ENCODE measurements at regions not wholly inside any gene's neighbourhood (a gene's known extent, or its start where the extent isn't known, plus 50 kb on each side); places are given as distances from the start of the nearest gene placed in this dataset.

DNA sequence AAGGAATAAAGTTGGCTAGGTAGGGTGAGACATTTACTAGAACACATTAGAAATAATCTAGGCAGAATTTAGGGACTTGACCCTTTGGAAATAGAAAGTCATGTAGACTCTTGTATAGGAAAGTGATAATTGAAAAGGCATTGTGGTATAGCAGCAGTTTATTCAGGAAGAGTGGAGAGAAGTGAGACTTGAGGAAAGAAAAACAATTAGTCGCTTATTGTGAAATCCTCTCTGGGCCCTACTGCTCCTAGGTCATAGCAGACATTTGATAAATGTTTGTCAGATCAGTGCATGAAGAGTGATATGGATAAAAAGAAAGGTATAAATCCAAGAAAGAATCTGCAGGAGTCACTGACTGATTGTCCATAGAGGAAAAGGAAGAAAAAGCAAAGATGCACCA, 337.6 kb downstream of the HNRNPD start:
- no peak overlapping the region for H3K4me3 ChIP-seq
- no peak for DNase-seq
- no peaks in the 10 kb centered on the region for H3K9me3 ChIP-seq
- WGBS, 2 donors, result 0 to 41% methylated on average over 1 of the region's 1 CpG
- H3K4me1 ChIP-seq, result no peaks in the 10 kb centered on the region
- no peak for TF ChIP-seq POLR2A (IDR thresholded peaks at IDR 0.05)
- no peak for TF ChIP-seq CTCF (IDR thresholded peaks at IDR 0.05)
- no peaks in the 10 kb centered on the region for H3K36me3 ChIP-seq
- peaks cover 0 to 6% (median 0%) of the 10 kb centered on the region in 4 donors for H3K27me3 ChIP-seq
- intact Hi-C loops (cut with DNase I), result no loop called here
- no peak overlapping the region for H3K27ac ChIP-seq

DNA sequence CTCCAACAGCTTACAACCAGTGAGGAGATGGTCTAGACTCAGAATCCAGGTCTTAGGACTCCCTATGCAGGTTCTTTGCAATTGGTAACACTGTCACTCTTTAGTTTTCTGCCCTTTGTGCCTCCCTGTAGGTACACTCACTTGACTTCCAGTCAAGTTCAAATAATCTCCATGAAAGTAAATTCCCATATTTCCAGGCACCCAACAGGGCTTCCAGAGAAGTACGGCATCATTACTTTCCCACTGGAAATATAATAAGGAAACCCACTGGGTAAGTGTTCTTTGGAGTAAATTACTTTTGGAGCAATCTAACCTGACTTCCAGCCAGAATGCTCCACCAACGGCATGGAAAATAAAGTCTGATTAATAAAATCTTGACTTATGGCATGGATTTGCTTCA, 338.9 kb downstream of the HNRNPD start:
- 78 to 79% methylated on average over 2 of the region's 2 CpGs for WGBS, 2 donors
- TF ChIP-seq CTCF (IDR thresholded peaks at IDR 0.05), result no peak
- TF ChIP-seq POLR2A (IDR thresholded peaks at IDR 0.05), result no peak
- no peak for DNase-seq
- Histone ChIP-seq H3K36me3 (no peaks in the 10 kb centered on the region), H3K9me3 (no peaks in the 10 kb centered on the region), H3K4me1 (no peaks in the 10 kb centered on the region), H3K27me3 (peaks cover 0 to 6% (median 0%) of the 10 kb centered on the region in 4 donors), H3K4me3 (no peak overlapping the region), H3K27ac (no peak overlapping the region)
- intact Hi-C loops (cut with DNase I), result no loop called here

GRCh38 chr4:82033862-82034261, 339.9 kb downstream of the HNRNPD start:
- H3K27ac ChIP-seq, result no peak overlapping the region
- no peaks in the 10 kb centered on the region for H3K9me3 ChIP-seq
- 50 to 70% methylated on average over 2 of the region's 2 CpGs for WGBS, 2 donors
- H3K4me1 ChIP-seq, result no peaks in the 10 kb centered on the region
- intact Hi-C loops (cut with DNase I), result no loop called here
- DNase-seq, result no peak
- no peak overlapping the region for H3K4me3 ChIP-seq
- TF ChIP-seq POLR2A (IDR thresholded peaks at IDR 0.05) (no peak), CTCF (IDR thresholded peaks at IDR 0.05) (no peak)
- H3K27me3 ChIP-seq, result peaks cover 0 to 6% (median 0%) of the 10 kb centered on the region in 4 donors
- H3K36me3 ChIP-seq, result no peaks in the 10 kb centered on the region

DNA sequence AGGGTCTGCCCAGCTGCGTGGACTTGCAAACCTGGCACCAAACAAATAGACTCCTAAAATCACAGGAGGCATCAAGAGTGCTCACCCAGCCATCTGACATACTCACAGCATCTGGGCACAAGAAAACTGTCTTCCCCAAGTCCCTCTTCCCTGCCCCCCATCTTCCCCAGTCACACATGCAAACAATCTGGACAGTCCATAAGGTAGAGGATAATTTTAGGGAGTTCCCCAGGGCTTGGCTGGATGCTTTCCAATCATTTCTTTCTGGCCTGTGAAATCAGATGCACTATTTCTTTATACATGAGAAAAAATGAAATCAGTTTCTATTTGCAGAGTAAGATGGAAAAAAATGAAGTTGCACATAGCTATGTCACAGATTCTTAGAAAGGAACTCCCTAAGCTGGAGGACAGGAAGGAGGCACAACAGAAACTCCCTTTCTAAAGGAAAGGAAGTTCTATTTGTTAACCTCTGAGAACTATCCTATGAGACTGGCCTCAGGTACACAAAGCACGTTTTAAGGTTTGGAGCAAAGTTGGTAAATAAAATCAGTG, 342.3 kb downstream of the HNRNPD start:
- DNase-seq, result no peak
- H3K27ac ChIP-seq, result no peak overlapping the region
- H3K9me3 ChIP-seq, result no peaks in the 10 kb centered on the region
- no peaks in the 10 kb centered on the region for H3K36me3 ChIP-seq
- H3K4me1 ChIP-seq, result no peaks in the 10 kb centered on the region
- WGBS, 2 donors, result 58 to 73% methylated on average over 2 of the region's 2 CpGs
- intact Hi-C loops (cut with DNase I), result no loop called here
- H3K4me3 ChIP-seq, result no peak overlapping the region
- no peak for TF ChIP-seq POLR2A (IDR thresholded peaks at IDR 0.05)
- no peak for TF ChIP-seq CTCF (IDR thresholded peaks at IDR 0.05)
- peaks cover 0 to 6% (median 0%) of the 10 kb centered on the region in 4 donors for H3K27me3 ChIP-seq

GRCh38 chr4:82017680-82018079, 356.1 kb downstream of the HNRNPD start:
- no peak for DNase-seq
- Histone ChIP-seq H3K27me3 (no peaks in the 10 kb centered on the region), H3K9me3 (no peaks in the 10 kb centered on the region), H3K27ac (no peak overlapping the region), H3K36me3 (no peaks in the 10 kb centered on the region), H3K4me1 (no peaks in the 10 kb centered on the region), H3K4me3 (no peak overlapping the region)
- WGBS, 2 donors, result 73 to 83% methylated on average over 2 of the region's 2 CpGs
- TF ChIP-seq CTCF (IDR thresholded peaks at IDR 0.05) (no peak), POLR2A (IDR thresholded peaks at IDR 0.05) (no peak)
- intact Hi-C loops (cut with DNase I), result no loop called here

All from esophagus squamous epithelium (tissue), 5 donors.